ENCODE measurements at regions not wholly inside any gene's neighbourhood (a gene's known extent, or its start where the extent isn't known, plus 50 kb on each side); places are given as distances from the start of the nearest gene placed in this dataset.

- no peak for DNase-seq
These were observed 57.2 kb downstream of the SOX1 start for GRCh38 chr13:112124141-112124540.

- DNase-seq: peak; percentile 52
These were observed 60.8 kb downstream of the SOX1 start for GRCh38 chr13:112127564-112128330.

GRCh38 chr13:112128331-112128610, 61.3 kb downstream of the SOX1 start:
- no peak for DNase-seq

GRCh38 chr13:112130418-112130817, 63.5 kb downstream of the SOX1 start:
- no peak for DNase-seq

- DNase-seq: peak; percentile 57
These were observed 64.2 kb downstream of the SOX1 start for GRCh38 chr13:112131081-112131712.

GRCh38 chr13:112131713-112132113, 64.8 kb downstream of the SOX1 start:
- no peak for DNase-seq

GRCh38 chr13:112132142-112132541, 65.2 kb downstream of the SOX1 start:
- no peak for DNase-seq

GRCh38 chr13:112132619-112133018, 65.7 kb downstream of the SOX1 start:
- no peak for DNase-seq

- no peak for DNase-seq
These were observed 66.8 kb downstream of the SOX1 start for GRCh38 chr13:112133499-112134390.

GRCh38 chr13:112134391-112135075, 67.6 kb downstream of the SOX1 start:
- DNase-seq: no peak

- DNase-seq: no peak
These were observed 69.1 kb downstream of the SOX1 start for GRCh38 chr13:112136095-112136494.

GRCh38 chr13:112137144-112137543, 70.2 kb downstream of the SOX1 start:
- DNase-seq: no peak

- no peak for DNase-seq
These were observed 73.4 kb downstream of the SOX1 start for GRCh38 chr13:112140366-112140765.

- no peak for DNase-seq
These were observed 74.9 kb downstream of the SOX1 start for GRCh38 chr13:112141643-112142400.

GRCh38 chr13:112142401-112142930, 75.5 kb downstream of the SOX1 start:
- DNase-seq: no peak

GRCh38 chr13:112143046-112143752, 76.2 kb downstream of the SOX1 start:
- DNase-seq: no peak

GRCh38 chr13:112143753-112144615, 77.0 kb downstream of the SOX1 start:
- DNase-seq: no peak

- DNase-seq: no peak
These were observed 77.9 kb downstream of the SOX1 start for GRCh38 chr13:112144616-112145550.

All from muscle of arm (tissue), 1 donor.